ENCODE measurements at regions not wholly inside any gene's neighbourhood (a gene's known extent, or its start where the extent isn't known, plus 50 kb on each side); places are given as distances from the start of the nearest gene placed in this dataset.

DNA sequence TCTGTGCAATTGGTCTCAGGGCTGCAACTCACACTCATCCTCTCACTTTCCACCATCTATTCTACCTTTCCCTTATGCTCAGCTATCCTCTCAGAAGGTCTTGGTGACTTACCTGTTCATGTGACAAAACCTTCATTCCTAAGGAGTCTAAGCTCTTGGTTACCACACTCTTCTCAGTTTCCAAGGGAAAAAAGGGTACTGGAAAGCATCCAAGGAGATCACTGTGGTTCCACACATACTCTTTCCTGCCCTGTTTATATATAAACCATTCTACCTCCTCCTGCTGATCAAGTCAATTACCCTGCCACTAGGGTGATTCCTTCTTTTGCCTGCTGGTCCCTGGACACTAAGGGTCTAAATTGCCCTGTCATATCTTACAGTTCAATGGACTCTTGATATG lies 57.2 kb upstream of the MAML3 start:
- no peak overlapping the region for H3K4me3 ChIP-seq (ENCODE audit: low read length)
- DNase-seq (ENCODE audit: low read depth), result no peak
- no peak for TF ChIP-seq CTCF (conservative IDR thresholded peaks at IDR 0.05; ENCODE audit: low read depth, low read length)

DNA sequence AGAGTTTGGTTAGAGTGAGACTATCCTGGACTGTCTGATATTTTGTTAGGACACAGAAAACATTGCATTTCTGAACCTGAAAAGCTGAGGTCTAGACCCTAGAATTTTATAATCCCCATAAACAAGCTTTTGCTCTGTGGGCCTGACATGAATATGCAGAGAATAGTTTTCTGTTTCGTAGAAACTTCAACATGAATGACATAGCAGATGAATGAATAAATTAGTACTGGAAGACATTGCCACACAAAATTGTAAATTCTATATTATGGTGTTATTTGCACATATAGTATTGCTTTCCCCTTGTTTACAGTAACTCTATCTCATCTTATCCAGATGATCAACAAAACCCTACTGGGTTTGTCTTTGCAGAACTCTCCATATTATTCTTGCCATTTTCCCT lies 54.9 kb upstream of the MAML3 start:
- no peak for DNase-seq (ENCODE audit: low read depth)
- no peak for TF ChIP-seq CTCF (conservative IDR thresholded peaks at IDR 0.05; ENCODE audit: low read depth, low read length)
- H3K4me3 ChIP-seq (ENCODE audit: low read length), result no peak overlapping the region
